GM18520 (cell line): ENCODE measurements at regions not wholly inside any gene's neighbourhood (a gene's known extent, or its start where the extent isn't known, plus 50 kb on each side); places are given as distances from the start of the nearest gene placed in this dataset.
"Not testable (repeated sequence)": the region's sequence is repeated elsewhere in the genome, so short reads cannot be mapped to it uniquely, and the experiment has no call there.

ENCODE experiments used
- ATAC-seq: cut with Tn5 transposase; IDR thresholded peaks from one replicate; pipeline ENCODE4 v1.9.1; 2021; ENCODE audit not compliant: unreplicated experiment

- no peak for ATAC-seq
Observed at GRCh38 chr21:31537872-31538576, 121.5 kb upstream of the SOD1 start.

GRCh38 chr21:31536138-31536537 lies 123.4 kb upstream of the SOD1 start:
- no peak for ATAC-seq

GRCh38 chr21:31531967-31532366 lies 127.5 kb upstream of the SOD1 start:
- no peak for ATAC-seq

- no peak for ATAC-seq
Observed at GRCh38 chr21:31530897-31531705, 128.4 kb upstream of the SOD1 start.

GRCh38 chr21:31530364-31530763 lies 129.1 kb upstream of the SOD1 start:
- no peak for ATAC-seq

GRCh38 chr21:31529406-31529805 lies 130.1 kb upstream of the SOD1 start:
- ATAC-seq, result no peak

GRCh38 chr21:31526040-31526439 lies 133.5 kb upstream of the SOD1 start:
- no peak for ATAC-seq

GRCh38 chr21:31524140-31524539 lies 135.4 kb upstream of the SOD1 start:
- no peak for ATAC-seq

- no peak for ATAC-seq
Observed at GRCh38 chr21:31521515-31521914, 138.0 kb upstream of the SOD1 start.

GRCh38 chr21:31520561-31521098 lies 138.9 kb upstream of the SOD1 start:
- no peak for ATAC-seq

GRCh38 chr21:31518580-31518979 lies 140.9 kb upstream of the SOD1 start:
- ATAC-seq, result no peak

GRCh38 chr21:31517664-31518414 lies 141.7 kb upstream of the SOD1 start:
- ATAC-seq, result no peak

GRCh38 chr21:31515253-31515652 lies 144.2 kb upstream of the SOD1 start:
- ATAC-seq, result no peak

- no peak for ATAC-seq
Observed at GRCh38 chr21:31514598-31514997, 144.9 kb upstream of the SOD1 start.

GRCh38 chr21:31513541-31513940 lies 146.0 kb upstream of the SOD1 start:
- ATAC-seq, result not testable (repeated sequence)

- not testable (repeated sequence) for ATAC-seq
Observed at GRCh38 chr21:31511999-31512398, 147.5 kb upstream of the SOD1 start.

GRCh38 chr21:31511258-31511657 lies 148.2 kb upstream of the SOD1 start:
- no peak for ATAC-seq

- ATAC-seq, result no peak
Observed at GRCh38 chr21:31509194-31510017, 150.1 kb upstream of the SOD1 start.

- ATAC-seq, result no peak
Observed at GRCh38 chr21:31505975-31506374, 153.5 kb upstream of the SOD1 start.

- ATAC-seq, result no peak
Observed at GRCh38 chr21:31503939-31504338, 155.6 kb upstream of the SOD1 start.

GRCh38 chr21:31503467-31503866 lies 156.0 kb upstream of the SOD1 start:
- ATAC-seq, result no peak
